ENCODE measurements at regions not wholly inside any gene's neighbourhood (a gene's known extent, or its start where the extent isn't known, plus 50 kb on each side); places are given as distances from the start of the nearest gene placed in this dataset.

GRCh38 chr17:14459955-14460354, 159.1 kb downstream of the HS3ST3B1 start:
- TF ChIP-seq CTCF (IDR thresholded peaks at IDR 0.05; ENCODE audit: low read depth, low read length, missing control alignments), result no peak

GRCh38 chr17:14458724-14459123, 157.8 kb downstream of the HS3ST3B1 start:
- H3K4me3 ChIP-seq (ENCODE audit: low read depth, low read length), result no peak overlapping the region
- no peak for TF ChIP-seq CTCF (IDR thresholded peaks at IDR 0.05; ENCODE audit: low read depth, low read length, missing control alignments)
- no peak for DNase-seq (ENCODE audit: low read depth)

More at GRCh38 chr17:14459955-14460354, 159.1 kb downstream of the HS3ST3B1 start:
- DNase-seq (ENCODE audit: low read depth), result no peak
- H3K4me3 ChIP-seq (ENCODE audit: low read depth, low read length), result no peak overlapping the region

GRCh38 chr17:14454746-14455145, 153.9 kb downstream of the HS3ST3B1 start:
- TF ChIP-seq CTCF (IDR thresholded peaks at IDR 0.05; ENCODE audit: low read depth, low read length, missing control alignments), result no peak
- no peak overlapping the region for H3K4me3 ChIP-seq (ENCODE audit: low read depth, low read length)
- no peak for DNase-seq (ENCODE audit: low read depth)

- TF ChIP-seq CTCF (IDR thresholded peaks at IDR 0.05; ENCODE audit: low read depth, low read length, missing control alignments), result no peak
- H3K4me3 ChIP-seq (ENCODE audit: low read depth, low read length), result no peak overlapping the region
- no peak for DNase-seq (ENCODE audit: low read depth)
Observed at GRCh38 chr17:14452856-14453255, 152.0 kb downstream of the HS3ST3B1 start.

GRCh38 chr17:14451729-14452191, 150.9 kb downstream of the HS3ST3B1 start:
- no peak for DNase-seq (ENCODE audit: low read depth)
- H3K4me3 ChIP-seq (ENCODE audit: low read depth, low read length), result no peak overlapping the region
- TF ChIP-seq CTCF (IDR thresholded peaks at IDR 0.05; ENCODE audit: low read depth, low read length, missing control alignments), result no peak

- no peak overlapping the region for H3K4me3 ChIP-seq (ENCODE audit: low read depth, low read length)
- no peak for DNase-seq (ENCODE audit: low read depth)
- no peak for TF ChIP-seq CTCF (IDR thresholded peaks at IDR 0.05; ENCODE audit: low read depth, low read length, missing control alignments)
Observed at GRCh38 chr17:14448818-14449217, 147.9 kb downstream of the HS3ST3B1 start.

GRCh38 chr17:14446825-14447224, 145.9 kb downstream of the HS3ST3B1 start:
- no peak overlapping the region for H3K4me3 ChIP-seq (ENCODE audit: low read depth, low read length)
- DNase-seq (ENCODE audit: low read depth), result no peak
- no peak for TF ChIP-seq CTCF (IDR thresholded peaks at IDR 0.05; ENCODE audit: low read depth, low read length, missing control alignments)

Data from GM12864 (cell line).